ENCODE measurements at regions not wholly inside any gene's neighbourhood (a gene's known extent, or its start where the extent isn't known, plus 50 kb on each side); places are given as distances from the start of the nearest gene placed in this dataset.

- TF ChIP-seq, protein P1, sequence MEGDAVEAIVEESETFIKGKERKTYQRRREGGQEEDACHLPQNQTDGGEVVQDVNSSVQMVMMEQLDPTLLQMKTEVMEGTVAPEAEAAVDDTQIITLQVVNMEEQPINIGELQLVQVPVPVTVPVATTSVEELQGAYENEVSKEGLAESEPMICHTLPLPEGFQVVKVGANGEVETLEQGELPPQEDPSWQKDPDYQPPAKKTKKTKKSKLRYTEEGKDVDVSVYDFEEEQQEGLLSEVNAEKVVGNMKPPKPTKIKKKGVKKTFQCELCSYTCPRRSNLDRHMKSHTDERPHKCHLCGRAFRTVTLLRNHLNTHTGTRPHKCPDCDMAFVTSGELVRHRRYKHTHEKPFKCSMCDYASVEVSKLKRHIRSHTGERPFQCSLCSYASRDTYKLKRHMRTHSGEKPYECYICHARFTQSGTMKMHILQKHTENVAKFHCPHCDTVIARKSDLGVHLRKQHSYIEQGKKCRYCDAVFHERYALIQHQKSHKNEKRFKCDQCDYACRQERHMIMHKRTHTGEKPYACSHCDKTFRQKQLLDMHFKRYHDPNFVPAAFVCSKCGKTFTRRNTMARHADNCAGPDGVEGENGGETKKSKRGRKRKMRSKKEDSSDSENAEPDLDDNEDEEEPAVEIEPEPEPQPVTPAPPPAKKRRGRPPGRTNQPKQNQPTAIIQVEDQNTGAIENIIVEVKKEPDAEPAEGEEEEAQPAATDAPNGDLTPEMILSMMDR (IDR thresholded peaks at IDR 0.05) = no peak
- no peak for TF ChIP-seq POLR2AphosphoS5 (IDR thresholded peaks at IDR 0.05; ENCODE audit: insufficient read depth in 1 of 2, low read depth in 1 of 2)
These were observed 169.7 kb downstream of the TRIM33 start for GRCh38 chr1:114341299-114341698.
